B cell (primary cell): ENCODE measurements at regions not wholly inside any gene's neighbourhood (a gene's known extent, or its start where the extent isn't known, plus 50 kb on each side); places are given as distances from the start of the nearest gene placed in this dataset.
"Not testable (repeated sequence)": the region's sequence is repeated elsewhere in the genome, so short reads cannot be mapped to it uniquely, and the experiment has no call there.

ENCODE experiments used
- ATAC-seq: fragments of 200-7000 bp; cut with Tn5 transposase; one replicate; pipeline ENCODE4 v1.10.0; 2021; ENCODE audit warnings: low read depth, mild to moderate bottlenecking, moderate number of reproducible peaks, moderate library complexity
- CTCF ChIA-PET: fragments of 350-600 bp; sonication (Branson Sonifier 250); formaldehyde crosslinking; loops from one replicate; lab custom pipeline; 2021; ENCODE audit warnings: antibody characterized with exemption, inconsistent platforms; lab: Charles Lee
- POLR2A ChIA-PET: fragments of 350-600 bp; sonication (Branson Sonifier 250); formaldehyde crosslinking; loops from one replicate; lab custom pipeline; 2021; ENCODE audit warnings: antibody characterized with exemption; lab: Charles Lee
- DNase-seq: peaks from one replicate; pipeline ENCODE4 v3.0.0; 2013
- H2AFZ ChIP-seq: 2 replicates; pipeline ENCODE4 v1.6.1; 2012; ENCODE audit warnings: mild to moderate bottlenecking, low read depth, low read length; ENCODE audit not compliant: insufficient read depth, poor library complexity, severe bottlenecking
- H3K27ac ChIP-seq, 2 donors: 1 replicate in 1 of 2; 2 replicates in 1 of 2; pipeline ENCODE4 v1.5.1; 2012 to 2013; ENCODE audit warnings: low read length in 2 of 2, mild to moderate bottlenecking in 2 of 2, moderate library complexity in 1 of 2
- H3K27me3 ChIP-seq, 4 experiments: fragments of 200-600 bp in 1 of 4; sonication (generic) in 1 of 4; replicated peaks in 1 of 4; 1 replicate in 2 of 4; 2 replicates in 2 of 4; pipeline versions ENCODE4 v1.6.1 to v1.7.0; 2013 to 2016; ENCODE audit warnings: low read length in 3 of 4, mild to moderate bottlenecking in 2 of 4, mixed read lengths in 1 of 4, moderate library complexity in 1 of 4; ENCODE audit not compliant: insufficient read depth in 4 of 4, control insufficient read depth in 3 of 4; ENCODE audit errors: control extremely low read depth in 1 of 4
- H3K36me3 ChIP-seq, 2 experiments: replicated peaks in 1 of 2; 1 replicate in 1 of 2; 2 replicates in 1 of 2; pipeline versions ENCODE4 v1.6.1 to v1.7.1; 2013; ENCODE audit warnings: low read length in 1 of 2; ENCODE audit not compliant: insufficient read depth in 2 of 2, control insufficient read depth in 1 of 2; ENCODE audit errors: control extremely low read depth in 1 of 2, extremely low read depth in 1 of 2
- H3K4me1 ChIP-seq, 2 donors: fragments of 200-600 bp in 1 of 2; sonication (generic) in 1 of 2; 1 replicate in 1 of 2; 2 replicates in 1 of 2; pipeline versions ENCODE4 v1.5.1 to v1.6.1; 2013 to 2017; ENCODE audit warnings: low read length in 2 of 2; ENCODE audit not compliant: control insufficient read depth in 2 of 2, insufficient read depth in 2 of 2
- H3K4me2 ChIP-seq: replicated peaks from 2 replicates; pipeline ENCODE3; 2012; ENCODE audit warnings: mild to moderate bottlenecking, low read depth, low read length; ENCODE audit not compliant: poor library complexity, severe bottlenecking
- H3K4me3 ChIP-seq, 5 experiments: fragments of 200-600 bp in 1 of 5; sonication (generic) in 1 of 5; 1 replicate in 3 of 5; 2 replicates in 2 of 5; pipeline versions ENCODE4 v1.5.1 to v1.7.0; 2011 to 2016; ENCODE audit warnings: low read length in 4 of 5, mild to moderate bottlenecking in 4 of 5, low read depth in 2 of 5, control low read depth in 1 of 5, moderate library complexity in 1 of 5; ENCODE audit not compliant: insufficient read depth in 1 of 5; ENCODE audit errors: control extremely low read depth in 1 of 5, extremely low read depth in 1 of 5
- H3K79me2 ChIP-seq: fragments of 200-600 bp; sonication (generic); one replicate; pipeline ENCODE4 v1.6.0; 2016; ENCODE audit warnings: low read length; ENCODE audit not compliant: control insufficient read depth, insufficient read depth
- H3K9ac ChIP-seq: fragments of 200-600 bp; sonication (generic); 2 replicates; pipeline ENCODE4 v1.6.1; 2017; ENCODE audit warnings: mild to moderate bottlenecking, low read length, moderate library complexity
- H3K9me3 ChIP-seq, 3 donors: one replicate each; pipeline versions ENCODE4 v1.6.1 to v1.7.1; 2013; ENCODE audit warnings: low read length in 2 of 3; ENCODE audit not compliant: control insufficient read depth in 2 of 3, insufficient read depth in 1 of 3; ENCODE audit errors: control extremely low read depth in 1 of 3
- H4K20me1 ChIP-seq: 2 replicates; pipeline ENCODE4 v1.6.0; 2012; ENCODE audit warnings: mild to moderate bottlenecking, low read length; ENCODE audit not compliant: insufficient read depth, control insufficient read depth, poor library complexity, severe bottlenecking
- H3K27ac Mint-ChIP-seq: one replicate; pipeline ENCODE4 v1.8.0; 2021; ENCODE audit warnings: mixed read lengths
- H3K27me3 Mint-ChIP-seq: one replicate; pipeline ENCODE4 v1.8.0; 2021; ENCODE audit warnings: mixed read lengths
- H3K4me1 Mint-ChIP-seq: one replicate; pipeline ENCODE4 v1.8.0; 2021; ENCODE audit warnings: mixed read lengths
- H3K4me3 Mint-ChIP-seq: one replicate; pipeline ENCODE4 v1.8.0; 2021; ENCODE audit warnings: mixed read lengths
- H3K9me3 Mint-ChIP-seq: one replicate; pipeline ENCODE4 v1.8.0; 2022; ENCODE audit warnings: mixed read lengths; ENCODE audit not compliant: insufficient read depth
- EZH2 ChIP-seq: IDR thresholded peaks from 2 replicates; pipeline ENCODE4 v1.6.1; 2012; ENCODE audit warnings: borderline replicate concordance, low read depth, mild to moderate bottlenecking, moderate library complexity, low read length; ENCODE audit not compliant: insufficient read depth, poor library complexity, severe bottlenecking
- WGBS: methylation state at CpG from one replicate; pipeline ENCODE4 v1.1.5; 2013; ENCODE audit warnings: missing lambda C conversion rate; ENCODE audit not compliant: insufficient coverage; 5-methylcytosine and 5-hydroxymethylcytosine counted together
- intact Hi-C: fragments of 100-400 bp; cut with micrococcal nuclease; formaldehyde crosslinking; loops from one replicate; pipeline ENCODE4 v1.10.0; 2022
- TF ChIP-seq, protein P1 (sequence below): fragments of 200-600 bp; IDR thresholded peaks from one replicate; pipeline ENCODE4 v1.8.0; 2022; ENCODE audit warnings: antibody characterized with exemption, mild to moderate bottlenecking

DNA sequence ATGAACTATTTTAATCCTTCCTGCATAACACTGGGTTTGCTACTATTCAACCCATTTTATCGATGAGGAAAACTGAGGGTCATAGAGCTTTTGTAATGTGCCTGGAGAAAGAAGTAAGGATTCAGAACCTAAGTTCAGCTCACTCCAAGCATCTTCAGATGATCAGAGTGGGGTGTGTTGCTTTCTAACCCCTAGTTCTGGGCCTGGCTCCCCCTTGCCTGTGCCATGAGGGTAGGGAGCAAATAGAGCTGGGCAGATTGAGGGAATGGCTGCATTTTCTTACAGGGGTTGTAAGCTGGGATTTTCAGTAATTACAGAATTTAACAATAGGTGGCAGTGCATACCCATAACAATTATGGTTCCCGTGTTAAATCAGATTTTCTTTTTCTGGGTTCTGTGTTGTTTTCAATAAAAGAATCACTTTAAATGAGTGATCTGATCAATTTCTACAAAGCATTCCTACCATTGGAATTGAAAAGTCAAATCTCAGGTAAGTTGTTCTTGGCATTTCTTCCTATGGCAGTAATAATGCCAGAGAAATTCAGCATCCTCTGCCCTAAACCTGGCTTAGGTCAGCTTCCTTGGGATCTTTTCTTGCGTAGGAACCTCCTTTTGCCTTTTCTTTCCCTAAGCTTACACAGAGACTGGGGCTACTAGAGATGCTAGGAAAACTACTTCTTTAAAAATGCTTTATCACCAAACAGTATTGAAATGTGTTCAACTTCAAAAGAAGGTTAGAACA lies 103.8 kb upstream of the IL12A start:
- no peak overlapping the region for H3K4me2 ChIP-seq
- H3K4me1 ChIP-seq, result no peaks in the 10 kb centered on the region
- Mint-ChIP-seq H3K4me3 (no peak overlapping the region), H3K4me1 (no peaks in the 10 kb centered on the region), H3K27ac (no peak overlapping the region), H3K9me3 (no peaks in the 10 kb centered on the region), H3K27me3 (peaks cover 6% of the 10 kb centered on the region)
- ChIA-PET CTCF (interaction anchor here (0.6 to 9.9 kb wide), 37 partner anchors 11 to 603 kb away, joined by 3 to 341 read pairs (median 4); partner anchors contain the start of genes IL12A and SCHIP1), POLR2A (no interaction called here)
- ATAC-seq (peak; percentile 49), DNase-seq (peak; percentile 64)
- H3K27me3 ChIP-seq, result no peaks in the 10 kb centered on the region
- no peaks in the 10 kb centered on the region for H3K9me3 ChIP-seq
- WGBS, result no CpG with 5 or more reads among the region's 3 CpGs
- H3K36me3 ChIP-seq, result no peaks in the 10 kb centered on the region
- no peak overlapping the region for H3K4me3 ChIP-seq
- intact Hi-C loops, result loop anchor here (1.0 to 5.0 kb wide), 2 partner anchors 102 to 121 kb away; partner anchors contain the start of gene IL12A
- no peak overlapping the region for H3K9ac ChIP-seq
- H3K79me2 ChIP-seq, result no peaks in the 10 kb centered on the region
- H4K20me1 ChIP-seq, result no peaks in the 10 kb centered on the region
- no peak for TF ChIP-seq EZH2
- TF ChIP-seq, protein P1, sequence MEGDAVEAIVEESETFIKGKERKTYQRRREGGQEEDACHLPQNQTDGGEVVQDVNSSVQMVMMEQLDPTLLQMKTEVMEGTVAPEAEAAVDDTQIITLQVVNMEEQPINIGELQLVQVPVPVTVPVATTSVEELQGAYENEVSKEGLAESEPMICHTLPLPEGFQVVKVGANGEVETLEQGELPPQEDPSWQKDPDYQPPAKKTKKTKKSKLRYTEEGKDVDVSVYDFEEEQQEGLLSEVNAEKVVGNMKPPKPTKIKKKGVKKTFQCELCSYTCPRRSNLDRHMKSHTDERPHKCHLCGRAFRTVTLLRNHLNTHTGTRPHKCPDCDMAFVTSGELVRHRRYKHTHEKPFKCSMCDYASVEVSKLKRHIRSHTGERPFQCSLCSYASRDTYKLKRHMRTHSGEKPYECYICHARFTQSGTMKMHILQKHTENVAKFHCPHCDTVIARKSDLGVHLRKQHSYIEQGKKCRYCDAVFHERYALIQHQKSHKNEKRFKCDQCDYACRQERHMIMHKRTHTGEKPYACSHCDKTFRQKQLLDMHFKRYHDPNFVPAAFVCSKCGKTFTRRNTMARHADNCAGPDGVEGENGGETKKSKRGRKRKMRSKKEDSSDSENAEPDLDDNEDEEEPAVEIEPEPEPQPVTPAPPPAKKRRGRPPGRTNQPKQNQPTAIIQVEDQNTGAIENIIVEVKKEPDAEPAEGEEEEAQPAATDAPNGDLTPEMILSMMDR, result peak; percentile 88
- H2AFZ ChIP-seq, result no peak overlapping the region
- no peak overlapping the region for H3K27ac ChIP-seq

DNA sequence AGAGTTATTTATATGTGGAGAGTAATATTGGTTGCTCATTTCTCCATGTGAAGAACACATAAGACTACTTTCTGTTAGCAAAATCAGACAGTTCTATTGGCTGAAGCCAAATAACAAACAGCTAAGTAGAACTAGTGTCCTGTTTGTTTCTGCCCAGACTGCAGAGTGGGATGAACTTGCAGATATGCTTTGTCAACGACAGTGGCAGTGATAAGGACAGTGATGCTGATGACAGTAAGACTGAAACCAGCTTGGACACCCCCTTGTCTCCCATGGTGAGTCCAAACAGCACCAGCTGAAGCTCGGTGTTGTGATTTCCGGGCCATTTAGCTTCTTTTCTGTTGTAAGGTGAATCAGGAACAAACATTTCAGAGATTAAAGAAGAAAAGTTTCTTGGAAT lies 102.6 kb upstream of the IL12A start:
- Mint-ChIP-seq H3K4me1 (no peaks in the 10 kb centered on the region), H3K4me3 (no peak overlapping the region), H3K27ac (no peak overlapping the region), H3K27me3 (peaks cover 6% of the 10 kb centered on the region), H3K9me3 (no peaks in the 10 kb centered on the region)
- ChIA-PET POLR2A (no interaction called here), CTCF (interaction anchor here (1.0 to 9.9 kb wide), 22 partner anchors 11 to 599 kb away, joined by 3 to 341 read pairs (median 4); partner anchors contain the start of gene IL12A)
- H3K27me3 ChIP-seq, result no peaks in the 10 kb centered on the region
- H3K9me3 ChIP-seq, result no peaks in the 10 kb centered on the region
- no peaks in the 10 kb centered on the region for H3K4me1 ChIP-seq
- WGBS, result 66% methylated on average over 2 of the region's 3 CpGs
- H2AFZ ChIP-seq, result no peak overlapping the region
- TF ChIP-seq, protein P1, result no peak
- TF ChIP-seq EZH2, result no peak
- intact Hi-C loops, result no loop called here
- no peaks in the 10 kb centered on the region for H3K79me2 ChIP-seq
- H3K4me2 ChIP-seq, result no peak overlapping the region
- ATAC-seq (no peak), DNase-seq (no peak)
- no peak overlapping the region for H3K9ac ChIP-seq
- H3K4me3 ChIP-seq, result no peak overlapping the region
- no peaks in the 10 kb centered on the region for H3K36me3 ChIP-seq
- no peaks in the 10 kb centered on the region for H4K20me1 ChIP-seq
- no peak overlapping the region for H3K27ac ChIP-seq

DNA sequence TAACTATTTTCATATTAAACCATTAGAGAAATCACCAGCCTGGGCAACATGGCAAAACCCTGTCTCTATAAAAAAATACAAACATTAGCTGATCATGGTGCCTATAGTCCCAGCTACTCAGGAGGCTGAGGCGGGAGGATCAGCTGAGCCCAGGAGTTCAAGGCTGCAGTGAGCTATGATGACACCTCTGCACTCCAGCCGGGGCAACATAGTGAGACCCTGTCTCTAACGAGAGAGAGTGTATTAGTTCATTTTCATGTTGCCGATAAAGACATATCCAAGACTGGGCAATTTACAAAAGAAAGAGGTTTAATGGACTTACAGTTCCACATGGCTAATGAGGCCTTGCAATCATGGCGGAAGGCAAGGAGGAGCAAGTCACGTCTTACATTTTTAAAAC lies 102.1 kb upstream of the IL12A start:
- H2AFZ ChIP-seq, H3K36me3 ChIP-seq, H3K79me2 ChIP-seq, ATAC-seq, H3K27ac ChIP-seq, H3K27me3 ChIP-seq, H3K4me1 Mint-ChIP-seq, H3K9me3 Mint-ChIP-seq, H3K4me1 ChIP-seq, H3K4me2 ChIP-seq, intact Hi-C loops, H4K20me1 ChIP-seq, H3K9ac ChIP-seq, H3K4me3 Mint-ChIP-seq, H3K27me3 Mint-ChIP-seq, DNase-seq, H3K9me3 ChIP-seq, H3K27ac Mint-ChIP-seq, POLR2A ChIA-PET, H3K4me3 ChIP-seq: not testable (repeated sequence)
- 100% methylated on average over 4 of the region's 6 CpGs for WGBS
- CTCF ChIA-PET, result interaction anchor here (1.0 to 9.9 kb wide), 19 partner anchors 11 to 599 kb away, joined by 3 to 341 read pairs (median 4); partner anchors contain the start of gene IL12A
